DMS53 treated with DMSO at 0.1 percent for 48 hours (cell line): ENCODE measurements at regions not wholly inside any gene's neighbourhood (a gene's known extent, or its start where the extent isn't known, plus 50 kb on each side); places are given as distances from the start of the nearest gene placed in this dataset.
"Not testable (repeated sequence)": the region's sequence is repeated elsewhere in the genome, so short reads cannot be mapped to it uniquely, and the experiment has no call there.

Experiments used
- DNase-seq: peaks from one replicate; lab custom pipeline; 2025; ENCODE audit not compliant: unreplicated experiment; lab: John Stamatoyannopoulos, UW

- peak; percentile 14 for DNase-seq
Observed at GRCh38 chr9:100700689-100701318, 122.9 kb downstream of the CAVIN4 start.

- DNase-seq = peak; percentile 12
Observed at GRCh38 chr9:100714372-100715099, 136.7 kb downstream of the CAVIN4 start.

DNA sequence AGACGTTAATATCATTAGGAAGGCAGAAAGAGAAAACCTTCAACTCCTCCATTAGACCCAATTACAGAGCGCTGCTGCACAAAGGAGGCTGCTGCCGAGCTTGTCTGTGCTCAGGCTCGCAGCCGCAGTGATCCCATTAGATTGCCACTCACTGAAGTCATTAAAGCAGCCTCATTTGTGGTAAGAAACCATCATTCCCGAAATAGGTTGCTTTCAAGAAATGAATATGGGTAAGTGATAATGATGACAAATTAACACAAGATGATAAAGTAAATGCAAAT is 137.2 kb downstream of the CAVIN4 start:
- DNase-seq = no peak

DNA sequence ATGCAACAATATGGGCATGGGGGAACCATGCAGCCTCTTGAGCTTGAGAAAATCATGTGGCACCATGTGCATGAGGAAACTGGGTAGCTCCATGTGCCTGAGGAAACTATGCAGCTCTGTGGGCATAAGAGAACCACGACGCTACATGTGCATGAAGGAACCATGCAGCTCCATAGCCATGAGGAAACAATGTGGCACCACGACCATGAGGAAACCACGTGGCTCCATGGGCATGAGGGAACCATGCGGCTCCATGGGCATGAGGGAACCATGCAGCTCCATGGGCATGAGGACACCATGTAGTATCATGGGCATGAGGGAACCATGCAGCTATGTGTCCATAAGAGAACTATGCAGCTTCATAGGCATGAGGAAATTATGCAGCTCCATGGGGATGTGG is 140.8 kb downstream of the CAVIN4 start:
- DNase-seq = no peak

DNA sequence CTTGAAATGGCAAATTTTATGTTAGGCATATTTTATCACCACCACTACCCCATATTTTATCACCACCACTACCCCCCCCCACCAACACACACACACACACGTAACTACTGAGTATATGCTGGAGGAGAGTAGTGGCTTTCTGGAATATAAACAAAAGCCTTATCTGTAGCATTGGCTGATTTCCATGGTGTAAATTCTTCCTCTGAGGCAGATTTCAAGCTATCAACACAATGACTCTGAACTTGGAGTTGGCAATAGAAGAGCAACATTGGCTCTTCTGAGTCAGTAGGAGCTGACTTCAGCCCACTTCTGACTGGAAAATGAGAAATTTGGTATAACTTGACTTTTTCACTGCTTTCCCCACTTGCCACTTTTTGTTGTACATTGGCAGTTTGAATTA is 143.0 kb downstream of the CAVIN4 start:
- no peak for DNase-seq

GRCh38 chr9:100724886-100725285 is 147.0 kb downstream of the CAVIN4 start:
- no peak for DNase-seq

DNA sequence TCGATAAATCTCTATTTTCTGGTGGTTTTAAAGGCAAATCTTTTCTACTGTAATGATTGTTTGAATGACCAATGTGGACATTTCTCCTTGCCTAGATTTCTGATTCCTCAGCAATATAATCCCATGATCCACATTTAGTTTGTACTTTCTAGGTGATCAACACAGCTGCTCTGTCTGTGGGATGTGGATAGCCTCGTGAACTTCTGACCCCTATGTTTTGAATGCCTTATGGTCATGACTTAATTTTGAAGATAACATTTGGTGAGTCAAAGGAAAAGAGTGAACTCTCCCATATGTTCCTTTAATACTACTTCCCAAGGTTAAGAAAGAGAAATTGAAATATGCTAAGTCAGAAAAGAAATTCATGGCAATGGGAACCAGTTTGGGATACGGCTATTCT is 147.5 kb downstream of the CAVIN4 start:
- no peak for DNase-seq

DNA sequence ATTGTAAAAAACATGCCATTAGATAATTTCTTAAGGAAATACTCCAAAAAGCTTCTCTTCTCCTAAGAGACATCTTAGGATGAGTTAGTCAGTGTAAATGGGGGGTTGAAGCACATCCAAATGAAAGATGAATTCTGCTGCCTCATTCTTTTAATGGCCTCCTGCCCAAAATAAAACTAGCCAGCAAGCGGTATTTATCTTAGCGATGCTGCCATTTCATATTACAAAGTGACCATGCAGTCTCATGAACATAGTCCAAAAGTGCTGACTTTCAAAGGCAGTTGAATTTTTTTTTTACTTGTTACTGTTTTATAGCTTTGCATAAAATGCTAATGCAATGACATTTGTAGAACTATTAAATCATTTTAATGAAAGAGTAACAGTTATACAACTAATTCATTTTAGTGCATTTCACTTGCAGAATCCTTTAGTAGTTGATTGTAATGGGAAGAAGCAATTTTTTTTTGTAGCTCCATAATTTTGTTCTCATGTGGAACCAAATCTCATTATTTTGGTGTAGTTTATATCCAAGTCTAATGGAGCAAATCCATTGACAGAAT is 151.5 kb downstream of the CAVIN4 start:
- DNase-seq = no peak

DNA sequence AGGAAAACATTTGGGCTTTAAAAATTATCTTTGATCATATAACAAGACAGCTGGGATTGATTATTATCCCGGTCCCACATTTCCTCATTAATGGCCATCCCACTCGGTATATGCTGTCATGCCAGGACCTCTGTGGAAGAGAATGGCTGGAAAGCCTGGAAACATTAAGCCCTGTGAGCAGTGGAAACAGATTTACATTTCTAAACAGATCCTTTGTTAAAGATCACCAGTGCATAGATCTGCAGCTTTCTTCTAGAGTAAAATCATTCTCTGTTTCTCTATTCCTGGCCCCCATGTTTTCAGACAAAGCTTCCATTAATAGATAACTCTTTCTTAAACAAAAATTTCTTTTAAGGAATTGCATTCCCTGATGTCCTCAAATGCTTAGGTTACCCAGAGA is 152.2 kb downstream of the CAVIN4 start:
- DNase-seq = no peak

- DNase-seq = no peak
Observed at GRCh38 chr9:100731038-100731556, 153.2 kb downstream of the CAVIN4 start.

GRCh38 chr9:100731557-100731956 is 153.7 kb downstream of the CAVIN4 start:
- DNase-seq = no peak

DNA sequence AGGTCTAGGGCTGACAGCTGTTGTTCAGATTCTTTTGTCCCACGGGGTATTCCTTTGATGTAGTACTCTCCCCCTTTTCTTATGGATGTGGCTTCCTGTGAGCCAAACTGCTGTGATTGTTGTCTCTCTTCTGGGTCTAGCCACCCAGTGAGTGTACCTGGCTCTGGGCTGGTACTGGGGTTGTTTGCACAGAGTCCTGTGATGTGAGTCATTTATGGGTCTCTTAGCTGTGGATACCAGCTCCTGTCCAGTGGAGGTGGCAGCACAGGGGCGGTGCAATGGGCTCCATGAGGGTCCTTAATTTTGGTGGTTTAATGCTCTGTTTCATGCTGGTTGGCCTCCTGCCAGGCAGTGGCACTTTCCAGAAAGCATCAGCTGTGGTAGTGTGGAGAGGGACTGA is 161.3 kb downstream of the CAVIN4 start:
- DNase-seq = peak; percentile 16

- DNase-seq = peak; percentile 25
Observed at GRCh38 chr9:100739666-100740065, 161.8 kb downstream of the CAVIN4 start.

DNA sequence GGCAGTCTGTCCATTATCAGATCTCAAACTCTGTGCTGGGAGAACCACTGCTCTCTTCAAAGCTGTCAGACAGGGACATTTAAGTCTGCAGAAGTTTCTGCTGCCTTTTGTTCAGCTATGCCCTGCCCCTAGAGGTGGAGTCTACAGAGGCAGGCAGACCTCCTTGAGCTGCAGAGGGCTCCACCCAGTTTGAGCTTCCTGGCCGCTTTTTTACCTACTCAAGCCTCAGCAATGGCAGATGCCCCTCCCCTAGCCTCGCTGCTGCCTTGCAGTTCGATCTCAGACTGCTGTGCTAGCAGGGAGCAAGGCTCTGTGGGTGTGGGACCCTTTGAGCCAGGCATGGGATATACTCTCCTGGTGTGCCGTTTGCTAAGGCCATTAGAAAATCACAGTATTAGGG is 171.1 kb downstream of the CAVIN4 start:
- not testable (repeated sequence) for DNase-seq

- peak; percentile 61 for DNase-seq
Observed at GRCh38 chr9:100756217-100756616, 178.3 kb downstream of the CAVIN4 start.

DNA sequence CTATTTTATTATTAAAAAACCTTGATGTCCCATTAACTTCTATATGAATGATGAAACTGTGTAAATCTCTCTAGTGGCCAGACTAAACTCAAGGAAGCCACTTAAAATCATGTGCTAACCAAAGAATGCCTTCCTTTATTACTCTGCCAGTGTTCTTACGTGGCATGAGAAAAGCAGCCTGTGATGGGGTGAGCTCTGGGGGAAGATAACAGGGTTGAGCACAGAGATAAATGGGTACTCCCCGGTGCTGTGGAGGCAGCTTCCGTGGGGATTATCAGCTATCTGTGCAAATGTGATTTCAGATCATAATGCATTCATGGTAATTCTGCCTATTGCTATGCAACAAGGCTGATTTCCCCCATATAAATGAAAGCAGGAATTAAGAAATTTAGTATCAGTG is 181.3 kb downstream of the CAVIN4 start:
- no peak for DNase-seq

DNA sequence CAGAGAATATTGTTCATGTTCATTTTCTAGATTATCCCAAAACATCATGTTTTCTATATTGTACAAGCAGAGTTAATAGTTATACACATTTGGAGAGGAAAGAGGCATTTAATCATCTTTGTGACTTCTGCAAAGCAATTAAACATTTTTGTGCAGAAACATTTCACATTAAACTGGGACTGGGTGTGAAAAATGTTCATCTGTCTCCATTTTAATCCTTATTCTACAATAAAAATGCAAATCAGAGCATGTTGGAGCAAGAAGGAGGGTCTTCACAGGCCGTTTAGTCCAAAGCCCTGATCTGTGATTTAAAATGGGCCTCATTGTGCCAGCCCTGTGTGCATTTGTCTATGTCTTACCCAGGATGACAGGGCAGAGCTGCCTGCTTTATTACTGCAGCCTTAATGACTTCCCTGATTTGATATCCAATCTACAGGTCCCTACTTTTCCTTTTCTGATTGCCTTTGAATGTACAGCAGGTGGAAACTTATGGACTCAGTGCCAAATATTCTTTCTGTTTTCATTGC is 183.5 kb downstream of the CAVIN4 start:
- no peak for DNase-seq

- DNase-seq = no peak
Observed at GRCh38 chr9:100774326-100774725, 196.4 kb downstream of the CAVIN4 start.

DNA sequence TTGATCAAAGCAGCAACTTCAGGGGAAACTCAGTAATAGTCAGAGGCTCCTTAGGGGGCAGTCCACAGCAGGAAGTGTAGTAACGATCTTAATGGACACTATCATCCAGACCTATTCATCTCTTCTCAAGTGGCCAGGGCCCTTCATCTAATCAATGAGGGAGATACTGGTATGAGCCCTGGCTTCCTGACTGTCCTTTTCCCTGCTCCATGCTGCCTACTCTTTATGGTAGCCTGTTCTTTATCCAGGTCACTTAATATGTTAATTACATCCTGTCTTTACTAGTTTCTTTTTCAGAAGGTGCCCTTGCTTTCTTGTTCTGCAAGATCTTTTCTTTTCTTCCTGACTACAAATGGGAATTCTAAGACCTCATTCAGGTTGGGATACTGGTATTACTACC is 197.1 kb downstream of the CAVIN4 start:
- DNase-seq = no peak

DNA sequence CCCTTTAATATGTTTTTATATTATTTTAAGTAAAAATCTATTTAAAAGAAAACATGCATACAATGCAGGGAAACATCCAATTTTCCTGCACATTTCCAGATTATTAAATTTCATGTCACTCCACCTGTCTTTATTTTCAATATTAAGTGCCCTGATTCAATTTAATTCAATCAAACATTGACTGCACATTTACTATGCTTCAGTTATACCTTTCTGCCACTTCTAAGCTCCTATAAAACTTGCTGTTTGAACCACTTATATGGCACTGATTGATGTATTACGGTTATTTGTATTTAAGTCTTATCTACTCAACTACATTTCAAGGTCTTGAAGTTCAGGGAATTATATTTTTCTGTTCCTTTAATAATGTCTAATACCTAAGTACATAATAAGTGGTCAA is 198.0 kb downstream of the CAVIN4 start:
- DNase-seq = no peak

DNA sequence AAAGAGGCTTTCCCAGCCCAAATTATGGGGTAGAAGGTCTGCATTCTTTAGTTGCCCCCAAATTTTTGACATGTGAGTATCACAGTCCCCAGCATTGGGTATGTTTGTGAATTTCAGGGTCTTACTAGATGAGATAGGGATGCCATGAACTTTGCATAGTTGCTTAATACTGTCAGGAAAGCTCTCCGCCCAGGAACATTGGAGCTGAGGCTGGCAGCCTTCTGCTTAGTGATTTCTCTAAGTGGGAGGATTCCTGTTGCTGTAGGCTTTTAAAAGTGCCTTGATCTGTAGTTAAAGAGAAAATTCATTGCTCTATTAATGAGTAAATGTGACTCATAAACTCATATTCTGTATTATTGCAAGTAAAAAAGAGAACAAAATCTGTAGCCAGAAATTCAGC is 206.9 kb downstream of the CAVIN4 start:
- no peak for DNase-seq

DNA sequence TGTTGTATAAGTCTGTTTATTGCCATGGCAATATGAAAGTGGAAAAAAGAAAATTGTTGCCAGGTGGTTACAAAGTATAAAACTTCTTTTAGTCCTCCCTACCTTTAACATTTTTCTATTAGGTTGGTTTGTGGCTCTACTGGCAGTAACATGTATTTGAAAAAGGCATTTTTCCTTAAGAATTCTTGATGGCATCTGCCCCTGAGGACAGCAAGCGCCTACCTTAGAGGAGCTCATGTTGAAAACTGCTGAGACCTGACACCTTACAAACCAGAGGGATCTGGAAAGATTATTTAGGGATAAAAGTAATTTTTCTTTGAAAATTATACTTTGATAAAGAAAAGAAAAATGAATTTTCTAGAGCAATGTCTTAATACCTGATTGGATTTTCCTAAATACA is 208.1 kb downstream of the CAVIN4 start:
- DNase-seq = no peak
